ENCODE measurements at regions not wholly inside any gene's neighbourhood (a gene's known extent, or its start where the extent isn't known, plus 50 kb on each side); places are given as distances from the start of the nearest gene placed in this dataset.

GRCh38 chr2:35504419-35504818 is 851.2 kb upstream of the CRIM1 start:
- TF ChIP-seq CTCF (IDR thresholded peaks at IDR 0.05; ENCODE audit: low read depth, low read length, missing input control): no peak
- TF ChIP-seq NR2F2 (IDR thresholded peaks at IDR 0.05): no peak
- TF ChIP-seq RAD21 (IDR thresholded peaks at IDR 0.05): no peak
- no peak for TF ChIP-seq FOXA1 (IDR thresholded peaks at IDR 0.05)
- TF ChIP-seq, protein P1, sequence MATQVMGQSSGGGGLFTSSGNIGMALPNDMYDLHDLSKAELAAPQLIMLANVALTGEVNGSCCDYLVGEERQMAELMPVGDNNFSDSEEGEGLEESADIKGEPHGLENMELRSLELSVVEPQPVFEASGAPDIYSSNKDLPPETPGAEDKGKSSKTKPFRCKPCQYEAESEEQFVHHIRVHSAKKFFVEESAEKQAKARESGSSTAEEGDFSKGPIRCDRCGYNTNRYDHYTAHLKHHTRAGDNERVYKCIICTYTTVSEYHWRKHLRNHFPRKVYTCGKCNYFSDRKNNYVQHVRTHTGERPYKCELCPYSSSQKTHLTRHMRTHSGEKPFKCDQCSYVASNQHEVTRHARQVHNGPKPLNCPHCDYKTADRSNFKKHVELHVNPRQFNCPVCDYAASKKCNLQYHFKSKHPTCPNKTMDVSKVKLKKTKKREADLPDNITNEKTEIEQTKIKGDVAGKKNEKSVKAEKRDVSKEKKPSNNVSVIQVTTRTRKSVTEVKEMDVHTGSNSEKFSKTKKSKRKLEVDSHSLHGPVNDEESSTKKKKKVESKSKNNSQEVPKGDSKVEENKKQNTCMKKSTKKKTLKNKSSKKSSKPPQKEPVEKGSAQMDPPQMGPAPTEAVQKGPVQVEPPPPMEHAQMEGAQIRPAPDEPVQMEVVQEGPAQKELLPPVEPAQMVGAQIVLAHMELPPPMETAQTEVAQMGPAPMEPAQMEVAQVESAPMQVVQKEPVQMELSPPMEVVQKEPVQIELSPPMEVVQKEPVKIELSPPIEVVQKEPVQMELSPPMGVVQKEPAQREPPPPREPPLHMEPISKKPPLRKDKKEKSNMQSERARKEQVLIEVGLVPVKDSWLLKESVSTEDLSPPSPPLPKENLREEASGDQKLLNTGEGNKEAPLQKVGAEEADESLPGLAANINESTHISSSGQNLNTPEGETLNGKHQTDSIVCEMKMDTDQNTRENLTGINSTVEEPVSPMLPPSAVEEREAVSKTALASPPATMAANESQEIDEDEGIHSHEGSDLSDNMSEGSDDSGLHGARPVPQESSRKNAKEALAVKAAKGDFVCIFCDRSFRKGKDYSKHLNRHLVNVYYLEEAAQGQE (IDR thresholded peaks at IDR 0.05): no peak
- TF ChIP-seq GABPA (IDR thresholded peaks at IDR 0.05 in 1 of 2, conservative IDR thresholded peaks at IDR 0.05 in 1 of 2): no peak
- TF ChIP-seq MAX (IDR thresholded peaks at IDR 0.05): no peak
- TF ChIP-seq TAF1 (conservative IDR thresholded peaks at IDR 0.05): no peak
- TF ChIP-seq SP1 (IDR thresholded peaks at IDR 0.05): no peak
- TF ChIP-seq YY1 (IDR thresholded peaks at IDR 0.05): no peak
- no peak for TF ChIP-seq RXRA (IDR thresholded peaks at IDR 0.05)
- TF ChIP-seq EGR1 (IDR thresholded peaks at IDR 0.05; ENCODE audit: low read depth in 2 of 2): no peak
